ENCODE measurements at regions not wholly inside any gene's neighbourhood (a gene's known extent, or its start where the extent isn't known, plus 50 kb on each side); places are given as distances from the start of the nearest gene placed in this dataset.

DNA sequence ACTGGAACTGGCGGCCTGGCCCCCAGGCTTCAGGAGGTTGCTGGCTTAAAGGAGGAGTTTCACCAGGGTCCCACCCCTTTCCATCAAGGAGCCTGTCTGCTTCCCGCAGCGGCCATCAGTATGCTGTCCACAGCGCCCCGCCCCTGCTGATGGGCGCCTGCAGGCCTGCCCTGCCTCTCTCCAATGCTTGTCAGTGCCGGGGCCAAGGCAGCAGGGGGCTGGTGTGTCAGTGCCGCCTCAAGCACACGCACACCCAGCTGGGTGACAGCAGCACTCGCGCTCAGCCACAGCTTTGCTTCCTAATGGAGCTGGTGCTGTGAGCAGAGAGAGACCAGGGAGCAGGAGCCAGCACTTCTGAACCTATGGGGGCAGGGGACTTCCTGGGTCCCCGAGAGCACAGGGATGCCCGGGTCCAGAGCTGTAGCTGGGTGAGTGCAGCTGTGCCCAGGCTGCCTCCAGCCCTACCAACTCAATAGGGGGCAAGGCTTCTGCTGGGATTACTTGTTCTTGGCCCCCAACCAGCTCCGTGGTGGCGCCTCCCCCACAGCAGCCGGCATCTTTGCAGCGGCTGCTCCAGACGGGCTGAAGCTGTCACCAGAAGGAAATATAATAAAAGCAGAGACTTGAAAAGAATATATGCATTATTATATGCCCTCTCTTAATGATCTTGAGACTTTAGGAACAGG, 377.2 kb upstream of the LRATD1 start:
- Histone ChIP-seq H2BK5ac (ENCODE audit: low read length) (no peak overlapping the region), H3K14ac (ENCODE audit: low read length) (no peak overlapping the region), H3K27ac (replicated peaks; ENCODE audit: low read length) (no peak overlapping the region), H2AK5ac (ENCODE audit: low read depth, low read length) (peak overlapping the region; percentile 31), H3K4me2 (ENCODE audit: insufficient read depth, low read length, poor library complexity, severe bottlenecking) (no peak overlapping the region), H3K23ac (ENCODE audit: low read depth, low read length, poor library complexity) (no peak overlapping the region), H3K4me1 (ENCODE audit: control insufficient read depth in 2 of 2, insufficient read depth in 1 of 2, low read depth in 1 of 2, low read length in 2 of 2) (peaks cover 0 to 2% of the 10 kb centered on the region in 2 donors), H3K4me3 (ENCODE audit: low read length in 2 of 2) (no peak overlapping the region), H2BK15ac (ENCODE audit: low read length) (peak overlapping the region; percentile 60), H3K18ac (ENCODE audit: low read length) (peak overlapping the region; percentile 76), H2BK12ac (ENCODE audit: low read length) (peak overlapping the region; percentile 82), H4K8ac (ENCODE audit: low read depth, low read length) (peak overlapping the region; percentile 72), H3K9ac (ENCODE audit: low read depth, low read length, poor library complexity) (peak overlapping the region; percentile 27), H2BK120ac (ENCODE audit: low read depth, low read length) (no peak overlapping the region), H3K9me3 (replicated peaks in 1 of 2; ENCODE audit: control insufficient read depth in 2 of 2, insufficient read depth in 1 of 2, low read depth in 1 of 2, low read length in 2 of 2) (no peaks in the 10 kb centered on the region), H4K91ac (ENCODE audit: low read depth, low read length, poor library complexity) (no peak overlapping the region), H3K79me1 (ENCODE audit: low read depth, low read length) (no peaks in the 10 kb centered on the region), H3K36me3 (replicated peaks in 1 of 2; ENCODE audit: control insufficient read depth in 2 of 2, insufficient read depth in 2 of 2, low read length in 2 of 2) (no peaks in the 10 kb centered on the region), H3K4ac (ENCODE audit: low read length) (no peak overlapping the region), H2AFZ (ENCODE audit: low read length) (peak overlapping the region; percentile 17), H3K27me3 (ENCODE audit: control insufficient read depth in 3 of 3, insufficient read depth in 3 of 3, low read depth in 1 of 3, low read length in 3 of 3) (no peaks in the 10 kb centered on the region)
- no CpG with 5 or more reads among the region's 18 CpGs for WGBS, 2 donors (ENCODE audit: extremely low coverage in 2 of 2, insufficient read length in 2 of 2, insufficient replicate concordance in 1 of 2)
- no peak for DNase-seq (ENCODE audit: low spot score)

GRCh38 chr2:14256890-14257289, 375.6 kb upstream of the LRATD1 start:
- no peak overlapping the region for H3K4me3 ChIP-seq (ENCODE audit: low read length in 2 of 2)
- no peak overlapping the region for H3K14ac ChIP-seq (ENCODE audit: low read length)
- H2BK120ac ChIP-seq (ENCODE audit: low read depth, low read length): no peak overlapping the region
- DNase-seq (ENCODE audit: low spot score): no peak
- no peak overlapping the region for H2BK15ac ChIP-seq (ENCODE audit: low read length)
- no peaks in the 10 kb centered on the region for H3K36me3 ChIP-seq (replicated peaks in 1 of 2; ENCODE audit: control insufficient read depth in 2 of 2, insufficient read depth in 2 of 2, low read length in 2 of 2)
- no peak overlapping the region for H3K27ac ChIP-seq (replicated peaks; ENCODE audit: low read length)
- no peak overlapping the region for H3K9ac ChIP-seq (ENCODE audit: low read depth, low read length, poor library complexity)
- H3K4ac ChIP-seq (ENCODE audit: low read length): no peak overlapping the region
- no peak overlapping the region for H3K23ac ChIP-seq (ENCODE audit: low read depth, low read length, poor library complexity)
- peaks cover 0 to 2% of the 10 kb centered on the region in 2 donors for H3K4me1 ChIP-seq (ENCODE audit: control insufficient read depth in 2 of 2, insufficient read depth in 1 of 2, low read depth in 1 of 2, low read length in 2 of 2)
- H4K8ac ChIP-seq (ENCODE audit: low read depth, low read length): no peak overlapping the region
- no peaks in the 10 kb centered on the region for H3K27me3 ChIP-seq (ENCODE audit: control insufficient read depth in 3 of 3, insufficient read depth in 3 of 3, low read depth in 1 of 3, low read length in 3 of 3)
- no CpG with 5 or more reads among the region's 5 CpGs for WGBS, 2 donors (ENCODE audit: extremely low coverage in 2 of 2, insufficient read length in 2 of 2, insufficient replicate concordance in 1 of 2)
- no peak overlapping the region for H2AK5ac ChIP-seq (ENCODE audit: low read depth, low read length)
- no peak overlapping the region for H2BK5ac ChIP-seq (ENCODE audit: low read length)
- no peak overlapping the region for H2BK12ac ChIP-seq (ENCODE audit: low read length)
- no peak overlapping the region for H3K4me2 ChIP-seq (ENCODE audit: insufficient read depth, low read length, poor library complexity, severe bottlenecking)
- H2AFZ ChIP-seq (ENCODE audit: low read length): no peak overlapping the region
- H3K9me3 ChIP-seq (replicated peaks in 1 of 2; ENCODE audit: control insufficient read depth in 2 of 2, insufficient read depth in 1 of 2, low read depth in 1 of 2, low read length in 2 of 2): no peaks in the 10 kb centered on the region
- no peaks in the 10 kb centered on the region for H3K79me1 ChIP-seq (ENCODE audit: low read depth, low read length)
- H4K91ac ChIP-seq (ENCODE audit: low read depth, low read length, poor library complexity): no peak overlapping the region
- no peak overlapping the region for H3K18ac ChIP-seq (ENCODE audit: low read length)

DNA sequence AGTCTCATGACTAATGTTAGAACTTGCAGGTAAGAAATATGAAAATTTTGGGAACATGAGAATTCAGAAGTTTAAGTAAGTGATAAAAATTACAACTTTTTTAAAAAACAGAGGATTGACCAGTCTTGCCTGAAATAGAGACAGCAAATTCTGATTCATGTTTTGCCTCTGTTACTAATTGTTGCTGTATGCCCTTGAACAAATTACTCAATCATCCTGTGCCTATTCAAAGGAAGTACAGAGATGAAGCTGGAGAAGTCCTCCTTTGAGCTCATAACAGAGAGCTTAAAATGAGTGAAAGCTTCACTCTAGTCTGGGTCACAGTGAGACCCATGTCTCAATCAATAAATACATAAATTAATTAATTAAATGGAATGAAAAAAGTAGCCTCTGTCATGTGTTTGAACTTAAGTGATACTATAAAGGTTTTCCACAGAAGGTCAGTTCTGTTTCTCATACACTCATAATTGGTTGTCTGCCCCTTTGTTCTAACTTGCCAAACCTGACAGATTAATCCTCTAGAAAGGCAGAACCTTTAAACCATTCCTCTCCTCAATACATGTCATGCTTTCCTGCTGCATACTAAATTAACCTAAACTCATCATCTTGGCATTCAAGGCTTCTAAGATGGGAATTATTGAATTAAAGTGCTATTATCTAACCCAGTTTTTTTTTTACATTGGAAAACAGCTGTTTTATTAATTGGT, 374.6 kb upstream of the LRATD1 start:
- H4K91ac ChIP-seq (ENCODE audit: low read depth, low read length, poor library complexity): no peak overlapping the region
- no peaks in the 10 kb centered on the region for H3K79me1 ChIP-seq (ENCODE audit: low read depth, low read length)
- H2AFZ ChIP-seq (ENCODE audit: low read length): no peak overlapping the region
- no peaks in the 10 kb centered on the region for H3K9me3 ChIP-seq (replicated peaks in 1 of 2; ENCODE audit: control insufficient read depth in 2 of 2, insufficient read depth in 1 of 2, low read depth in 1 of 2, low read length in 2 of 2)
- H3K9ac ChIP-seq (ENCODE audit: low read depth, low read length, poor library complexity): no peak overlapping the region
- H3K14ac ChIP-seq (ENCODE audit: low read length): no peak overlapping the region
- no peak for DNase-seq (ENCODE audit: low spot score)
- H4K8ac ChIP-seq (ENCODE audit: low read depth, low read length): no peak overlapping the region
- H3K23ac ChIP-seq (ENCODE audit: low read depth, low read length, poor library complexity): no peak overlapping the region
- no peaks in the 10 kb centered on the region for H3K27me3 ChIP-seq (ENCODE audit: control insufficient read depth in 3 of 3, insufficient read depth in 3 of 3, low read depth in 1 of 3, low read length in 3 of 3)
- no peak overlapping the region for H3K4me3 ChIP-seq (ENCODE audit: low read length in 2 of 2)
- no peak overlapping the region for H3K4ac ChIP-seq (ENCODE audit: low read length)
- no peak overlapping the region for H3K27ac ChIP-seq (replicated peaks; ENCODE audit: low read length)
- no peak overlapping the region for H3K4me2 ChIP-seq (ENCODE audit: insufficient read depth, low read length, poor library complexity, severe bottlenecking)
- no peak overlapping the region for H2AK5ac ChIP-seq (ENCODE audit: low read depth, low read length)
- H2BK120ac ChIP-seq (ENCODE audit: low read depth, low read length): no peak overlapping the region
- peaks cover 0 to 2% of the 10 kb centered on the region in 2 donors for H3K4me1 ChIP-seq (ENCODE audit: control insufficient read depth in 2 of 2, insufficient read depth in 1 of 2, low read depth in 1 of 2, low read length in 2 of 2)
- H2BK12ac ChIP-seq (ENCODE audit: low read length): no peak overlapping the region
- no peak overlapping the region for H2BK15ac ChIP-seq (ENCODE audit: low read length)
- H3K18ac ChIP-seq (ENCODE audit: low read length): no peak overlapping the region
- H3K36me3 ChIP-seq (replicated peaks in 1 of 2; ENCODE audit: control insufficient read depth in 2 of 2, insufficient read depth in 2 of 2, low read length in 2 of 2): no peaks in the 10 kb centered on the region
- no peak overlapping the region for H2BK5ac ChIP-seq (ENCODE audit: low read length)

DNA sequence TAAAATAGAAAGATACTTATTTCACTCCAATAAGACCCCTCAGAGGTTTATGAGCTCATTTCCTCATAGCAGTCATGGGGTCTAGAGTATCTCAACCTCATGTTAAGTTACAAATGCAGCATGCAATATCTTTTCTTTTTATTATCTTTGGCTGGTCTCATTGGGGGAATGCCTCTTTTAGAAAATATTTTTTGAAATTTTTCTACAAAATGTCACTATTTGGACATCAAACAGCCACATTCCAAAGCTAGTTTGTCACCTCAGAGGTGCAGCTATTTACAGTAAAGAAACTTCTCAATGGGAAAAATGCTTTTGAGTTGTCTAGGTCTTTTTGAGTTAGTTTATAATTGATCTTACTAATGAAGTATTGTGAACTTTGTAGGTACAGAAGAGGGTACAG, 370.7 kb upstream of the LRATD1 start:
- no peaks in the 10 kb centered on the region for H3K79me1 ChIP-seq (ENCODE audit: low read depth, low read length)
- no peaks in the 10 kb centered on the region for H3K27me3 ChIP-seq (ENCODE audit: control insufficient read depth in 3 of 3, insufficient read depth in 3 of 3, low read depth in 1 of 3, low read length in 3 of 3)
- H3K27ac ChIP-seq (replicated peaks; ENCODE audit: low read length): no peak overlapping the region
- H3K18ac ChIP-seq (ENCODE audit: low read length): no peak overlapping the region
- no peak overlapping the region for H2AK5ac ChIP-seq (ENCODE audit: low read depth, low read length)
- H4K91ac ChIP-seq (ENCODE audit: low read depth, low read length, poor library complexity): no peak overlapping the region
- no peak overlapping the region for H2BK15ac ChIP-seq (ENCODE audit: low read length)
- no peak for DNase-seq (ENCODE audit: low spot score)
- H3K14ac ChIP-seq (ENCODE audit: low read length): no peak overlapping the region
- H3K4me2 ChIP-seq (ENCODE audit: insufficient read depth, low read length, poor library complexity, severe bottlenecking): no peak overlapping the region
- H2BK5ac ChIP-seq (ENCODE audit: low read length): no peak overlapping the region
- H3K23ac ChIP-seq (ENCODE audit: low read depth, low read length, poor library complexity): no peak overlapping the region
- no peak overlapping the region for H3K9ac ChIP-seq (ENCODE audit: low read depth, low read length, poor library complexity)
- peaks cover 0 to 2% of the 10 kb centered on the region in 2 donors for H3K4me1 ChIP-seq (ENCODE audit: control insufficient read depth in 2 of 2, insufficient read depth in 1 of 2, low read depth in 1 of 2, low read length in 2 of 2)
- H3K9me3 ChIP-seq (replicated peaks in 1 of 2; ENCODE audit: control insufficient read depth in 2 of 2, insufficient read depth in 1 of 2, low read depth in 1 of 2, low read length in 2 of 2): no peaks in the 10 kb centered on the region
- no peak overlapping the region for H3K4me3 ChIP-seq (ENCODE audit: low read length in 2 of 2)
- H4K8ac ChIP-seq (ENCODE audit: low read depth, low read length): no peak overlapping the region
- H3K4ac ChIP-seq (ENCODE audit: low read length): no peak overlapping the region
- H3K36me3 ChIP-seq (replicated peaks in 1 of 2; ENCODE audit: control insufficient read depth in 2 of 2, insufficient read depth in 2 of 2, low read length in 2 of 2): no peaks in the 10 kb centered on the region
- no peak overlapping the region for H2AFZ ChIP-seq (ENCODE audit: low read length)
- H2BK120ac ChIP-seq (ENCODE audit: low read depth, low read length): no peak overlapping the region
- H2BK12ac ChIP-seq (ENCODE audit: low read length): no peak overlapping the region

Data from neuronal stem cell (in vitro differentiated cells).